H1 (cell line): ENCODE measurements at regions not wholly inside any gene's neighbourhood (a gene's known extent, or its start where the extent isn't known, plus 50 kb on each side); places are given as distances from the start of the nearest gene placed in this dataset.

ENCODE experiments used
- CTCF ChIA-PET: fragments of 300-600 bp; sonication (Branson Sonifier 250); formaldehyde crosslinking; loops from one replicate; lab custom pipeline; 2021; ENCODE audit not compliant: partially characterized antibody; lab: Charles Lee
- POLR2A ChIA-PET: fragments of 300-600 bp; sonication (Branson Sonifier 250); formaldehyde crosslinking; loops from one replicate; lab custom pipeline; 2021; ENCODE audit warnings: inconsistent platforms; ENCODE audit not compliant: partially characterized antibody; lab: Charles Lee
- DNase-seq, 2 experiments: peaks; one replicate each; pipeline versions ENCODE4 v3.0.0 to v3.0.0-alpha.2; 2010 to 2022; ENCODE audit warnings: low spot score in 2 of 2, low read depth in 1 of 2, mixed read lengths in 1 of 2
- FAIRE-seq: peaks from 2 replicates; lab custom pipeline; 2011; peaks lifted over from hg19 to GRCh38; lab: Jason Lieb, UNC
- H2AFZ ChIP-seq: 2 replicates; pipeline ENCODE4 v1.8.1; 2012; ENCODE audit warnings: low read length, inconsistent platforms
- H2AK5ac ChIP-seq: 2 replicates; pipeline ENCODE4 v1.6.1; 2013; ENCODE audit warnings: low read depth, low read length
- H2BK120ac ChIP-seq: replicated peaks from 2 replicates; pipeline ENCODE3; 2013; ENCODE audit warnings: low read depth, low read length, inconsistent platforms
- H2BK12ac ChIP-seq: 2 replicates; pipeline ENCODE4 v1.6.1; 2013; ENCODE audit warnings: low read depth, low read length
- H2BK15ac ChIP-seq: 2 replicates; pipeline ENCODE4 v1.6.1; 2013; ENCODE audit warnings: low read length
- H2BK20ac ChIP-seq: 2 replicates; pipeline ENCODE4 v1.6.1; 2013; ENCODE audit warnings: low read length
- H2BK5ac ChIP-seq: 2 replicates; pipeline ENCODE4 v1.6.1; 2013; ENCODE audit warnings: low read depth, low read length
- H3K14ac ChIP-seq: 2 replicates; pipeline ENCODE4 v1.6.1; 2013; ENCODE audit warnings: inconsistent platforms; ENCODE audit not compliant: insufficient read length
- H3K18ac ChIP-seq: 2 replicates; pipeline ENCODE4 v1.6.1; 2013; ENCODE audit warnings: low read length; ENCODE audit errors: extremely low read depth
- H3K23ac ChIP-seq: 2 replicates; pipeline ENCODE4 v1.6.1; 2013; ENCODE audit warnings: inconsistent platforms; ENCODE audit not compliant: insufficient read length
- H3K23me2 ChIP-seq: 2 replicates; pipeline ENCODE4 v1.6.1; 2013; ENCODE audit warnings: low read depth, low read length
- H3K27ac ChIP-seq: 2 replicates; pipeline ENCODE4 v1.6.1; 2011; ENCODE audit warnings: low read depth, low read length, inconsistent platforms
- H3K27me3 ChIP-seq, 4 experiments: replicated peaks in 1 of 4; 1 replicate in 1 of 4; 2 replicates in 3 of 4; pipeline versions ENCODE4 v1.6.1 to v1.8.1; 2011 to 2013; ENCODE audit warnings: low read length in 3 of 4, mild to moderate bottlenecking in 3 of 4, inconsistent platforms in 2 of 4, mixed read lengths in 2 of 4, moderate library complexity in 1 of 4; ENCODE audit not compliant: control insufficient read depth in 3 of 4, insufficient read depth in 3 of 4; ENCODE audit errors: extremely low read depth in 1 of 4
- H3K36me3 ChIP-seq, 4 experiments: 2 replicates each; pipeline versions ENCODE4 v1.6.1 to v1.8.1; 2011 to 2013; ENCODE audit warnings: mild to moderate bottlenecking in 4 of 4, low read length in 3 of 4, moderate library complexity in 2 of 4, control low read depth in 1 of 4, inconsistent platforms in 1 of 4; ENCODE audit not compliant: insufficient read depth in 4 of 4, control insufficient read depth in 2 of 4
- H3K4ac ChIP-seq: replicated peaks from 2 replicates; pipeline ENCODE3; 2013; ENCODE audit warnings: low read length, low read depth, mixed read lengths, inconsistent platforms; ENCODE audit not compliant: insufficient read length
- H3K4me1 ChIP-seq, 4 experiments: replicated peaks in 1 of 4; 1 replicate in 1 of 4; 2 replicates in 3 of 4; pipeline versions ENCODE4 v1.6.1 to v1.8.1; 2011 to 2013; ENCODE audit warnings: low read length in 3 of 4, inconsistent platforms in 2 of 4, mixed read lengths in 1 of 4; ENCODE audit not compliant: insufficient read depth in 4 of 4, control insufficient read depth in 3 of 4
- H3K4me2 ChIP-seq, 2 experiments: 2 replicates each; pipeline versions ENCODE4 v1.6.1 to v1.8.1; 2011 to 2013; ENCODE audit warnings: low read depth in 2 of 2, low read length in 2 of 2, control low read depth in 1 of 2, inconsistent platforms in 1 of 2, mild to moderate bottlenecking in 1 of 2; ENCODE audit not compliant: insufficient read depth in 1 of 2
- H3K4me3 ChIP-seq, 4 experiments: fragments of 200-600, 300-600 bp in 1 of 4; sonication (generic), shearing (Covaris generic), sonication (Bioruptor Twin) in 1 of 4; 2 replicates each; pipeline versions ENCODE4 v1.5.1 to v1.8.1; 2011 to 2016; ENCODE audit warnings: low read length in 4 of 4, low read depth in 3 of 4, control low read depth in 2 of 4, inconsistent platforms in 2 of 4, mild to moderate bottlenecking in 2 of 4, mixed read lengths in 1 of 4, moderate library complexity in 1 of 4; ENCODE audit not compliant: insufficient read depth in 2 of 4; ENCODE audit errors: extremely low read depth in 1 of 4
- H3K56ac ChIP-seq: replicated peaks from 2 replicates; pipeline ENCODE3; 2013; ENCODE audit warnings: low read depth, mild to moderate bottlenecking, mixed read lengths, low read length, inconsistent platforms; ENCODE audit not compliant: insufficient read length
- H3K79me1 ChIP-seq: 2 replicates; pipeline ENCODE4 v1.6.1; 2013; ENCODE audit warnings: low read depth, low read length, control low read depth
- H3K79me2 ChIP-seq, 2 experiments: 2 replicates each; pipeline versions ENCODE4 v1.6.1 to v1.8.1; 2012 to 2013; ENCODE audit warnings: low read length in 2 of 2, mild to moderate bottlenecking in 2 of 2, inconsistent platforms in 1 of 2; ENCODE audit not compliant: insufficient read depth in 2 of 2, control insufficient read depth in 1 of 2
- H3K9ac ChIP-seq, 4 experiments: replicated peaks in 1 of 4; 1 replicate in 1 of 4; 2 replicates in 3 of 4; pipeline versions ENCODE4 v1.6.1 to v1.8.1; 2011 to 2013; ENCODE audit warnings: low read depth in 3 of 4, low read length in 3 of 4, control low read depth in 2 of 4, mild to moderate bottlenecking in 2 of 4, moderate library complexity in 2 of 4, inconsistent platforms in 1 of 4; ENCODE audit errors: extremely low read depth in 1 of 4
- H3K9me3 ChIP-seq, 2 experiments: 2 replicates each; pipeline versions ENCODE4 v1.6.1 to v1.8.1; 2012 to 2013; ENCODE audit warnings: mild to moderate bottlenecking in 2 of 2, moderate library complexity in 2 of 2, control low read depth in 1 of 2, inconsistent platforms in 1 of 2, low read depth in 1 of 2, low read length in 1 of 2, mixed read lengths in 1 of 2; ENCODE audit not compliant: insufficient read depth in 2 of 2
- H4K20me1 ChIP-seq, 2 experiments: replicated peaks in 1 of 2; 2 replicates each; pipeline versions ENCODE3 to v1.8.1; 2011 to 2013; ENCODE audit warnings: inconsistent platforms in 2 of 2, low read length in 2 of 2, mild to moderate bottlenecking in 1 of 2; ENCODE audit not compliant: insufficient read depth in 2 of 2, control insufficient read depth in 1 of 2
- H4K5ac ChIP-seq: 2 replicates; pipeline ENCODE4 v1.6.1; 2013; ENCODE audit warnings: low read length, low read depth, mixed read lengths, inconsistent platforms; ENCODE audit not compliant: insufficient read length
- H4K8ac ChIP-seq: 2 replicates; pipeline ENCODE4 v1.8.0; 2013; ENCODE audit warnings: mild to moderate bottlenecking, moderate library complexity, low read length, inconsistent platforms; ENCODE audit not compliant: insufficient read depth; ENCODE audit errors: extremely low read depth
- H4K91ac ChIP-seq: replicated peaks from 2 replicates; pipeline ENCODE3; 2013; ENCODE audit warnings: low read length, mixed read lengths, inconsistent platforms; ENCODE audit not compliant: insufficient read length
- CREB1 ChIP-seq: IDR thresholded peaks from 2 replicates; pipeline ENCODE4 v1.6.1; 2012; ENCODE audit warnings: inconsistent platforms
- TEAD4 ChIP-seq: IDR thresholded peaks from 2 replicates; pipeline ENCODE4 v1.6.1; 2012; ENCODE audit warnings: low read depth, low read length, inconsistent platforms, mixed read lengths
- WGBS, 2 experiments: shearing (Covaris generic) in 1 of 2; methylation state at CpG; one replicate each; pipeline versions ENCODE4 v1.1.6 to v1.1.7; 2013 to 2015; ENCODE audit warnings: low lambda C conversion rate in 2 of 2, mixed read lengths in 2 of 2, inconsistent platforms in 1 of 2, low coverage in 1 of 2, missing lambda C conversion rate in 1 of 2; ENCODE audit not compliant: insufficient replicate concordance in 2 of 2, insufficient coverage in 1 of 2, insufficient read length in 1 of 2; ENCODE audit errors: extremely low coverage in 1 of 2, missing lambda C conversion rate in 1 of 2; 5-methylcytosine and 5-hydroxymethylcytosine counted together

GRCh38 chr2:220985561-220985960 is 586.5 kb downstream of the EPHA4 start:
- H3K18ac ChIP-seq = no peak overlapping the region
- FAIRE-seq (no peak), DNase-seq (no peak)
- no peak overlapping the region for H2BK5ac ChIP-seq
- WGBS, 2 experiments = 82% methylated on average over 4 of the region's 4 CpGs; no CpG with 5 or more reads in 1 of the 2 experiments
- H3K27ac ChIP-seq = no peak overlapping the region
- H3K9me3 ChIP-seq = no peaks in the 10 kb centered on the region
- H2BK120ac ChIP-seq = no peak overlapping the region
- H4K91ac ChIP-seq = no peak overlapping the region
- H3K23me2 ChIP-seq = no peaks in the 10 kb centered on the region; the same call in 1 of the 2 replicates
- H3K9ac ChIP-seq = no peak overlapping the region
- no peak overlapping the region for H2BK12ac ChIP-seq
- no peak overlapping the region for H3K4me2 ChIP-seq
- H3K79me2 ChIP-seq = no peaks in the 10 kb centered on the region
- H3K23ac ChIP-seq = no peak overlapping the region
- no peak for TF ChIP-seq CREB1
- peak; percentile 41; the same call in 1 of the 2 replicates for TF ChIP-seq TEAD4
- H2AK5ac ChIP-seq = no peak overlapping the region
- no peak overlapping the region for H4K5ac ChIP-seq
- no peak overlapping the region for H3K4ac ChIP-seq
- no peak overlapping the region for H3K4me3 ChIP-seq
- no peaks in the 10 kb centered on the region for H3K36me3 ChIP-seq
- POLR2A ChIA-PET = no interaction called here
- H4K8ac ChIP-seq = no peak overlapping the region
- H3K14ac ChIP-seq = no peak overlapping the region
- H2BK20ac ChIP-seq = no peak overlapping the region
- no peak overlapping the region for H2BK15ac ChIP-seq
- H4K20me1 ChIP-seq = no peaks in the 10 kb centered on the region
- no peak overlapping the region for H3K56ac ChIP-seq
- no peak overlapping the region for H2AFZ ChIP-seq
- H3K27me3 ChIP-seq = no peaks in the 10 kb centered on the region
- CTCF ChIA-PET = no interaction called here
- no peaks in the 10 kb centered on the region for H3K79me1 ChIP-seq
- H3K4me1 ChIP-seq = 0 out of 7 replicates have a peak, but pooled peaks cover 0 to 3% (median 0%) of the 10 kb centered on the region in 4 experiments
